ENCODE measurements at regions not wholly inside any gene's neighbourhood (a gene's known extent, or its start where the extent isn't known, plus 50 kb on each side); places are given as distances from the start of the nearest gene placed in this dataset.

DNA sequence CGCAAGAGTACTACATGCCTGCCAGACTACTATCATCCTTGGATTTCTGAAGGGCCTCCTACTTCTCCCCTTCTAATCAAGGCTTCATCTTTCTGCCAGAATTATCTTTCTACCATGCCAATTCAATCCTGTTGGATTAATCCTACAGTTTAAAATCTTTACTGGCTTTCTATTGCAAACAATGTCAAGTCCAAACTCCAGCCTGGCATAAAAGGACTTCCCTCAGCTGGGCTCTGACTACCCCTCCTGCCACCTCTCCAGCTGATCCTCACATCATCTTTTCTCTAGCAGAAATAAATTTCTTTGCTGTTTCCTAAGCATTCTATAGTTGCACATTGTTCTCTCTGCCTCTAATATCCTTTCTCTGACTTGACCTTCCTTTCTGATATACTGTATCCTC is 119.7 kb upstream of the RAD23B start:
- no peak for DNase-seq (ENCODE audit: low read depth)

DNA sequence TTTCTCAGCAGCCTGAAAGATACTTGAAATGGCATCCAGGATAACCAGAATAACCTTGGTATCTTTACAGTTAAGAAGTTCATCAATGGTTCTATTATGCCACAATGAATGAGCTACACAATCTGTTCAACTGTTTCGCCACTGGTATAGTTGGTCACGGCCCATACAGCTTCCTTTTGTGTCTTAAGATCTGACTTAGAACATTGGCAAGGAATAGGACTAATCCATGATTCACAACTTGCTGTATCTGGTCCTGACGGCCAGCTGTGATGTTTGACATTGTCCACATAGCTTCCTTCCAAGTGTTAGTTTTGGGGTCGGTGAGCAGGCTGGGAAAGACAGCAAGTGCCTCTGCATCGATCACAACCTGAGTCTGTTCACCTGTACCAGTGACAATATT is 113.3 kb upstream of the RAD23B start:
- DNase-seq (ENCODE audit: low read depth), result no peak

DNA sequence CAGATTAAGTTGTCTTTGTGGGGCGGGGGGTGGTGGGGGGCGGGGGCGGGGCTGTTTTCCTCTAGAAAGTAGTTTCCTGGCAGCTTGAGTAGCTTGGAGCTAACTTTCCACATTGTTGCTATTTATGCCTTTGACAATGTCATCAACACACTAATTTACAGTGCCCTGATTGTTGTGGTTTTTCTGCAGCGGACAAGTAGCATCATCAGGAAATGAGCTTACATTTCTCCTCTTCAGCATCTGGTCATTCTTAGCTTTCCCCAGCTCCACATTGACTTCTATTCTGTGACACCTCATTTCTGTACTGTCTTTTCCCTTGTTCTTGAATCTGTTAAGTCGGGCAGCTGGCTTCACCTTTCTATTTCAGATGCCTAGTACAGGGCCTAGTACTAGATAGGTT is 112.3 kb upstream of the RAD23B start:
- DNase-seq (ENCODE audit: low read depth), result no peak

DNA sequence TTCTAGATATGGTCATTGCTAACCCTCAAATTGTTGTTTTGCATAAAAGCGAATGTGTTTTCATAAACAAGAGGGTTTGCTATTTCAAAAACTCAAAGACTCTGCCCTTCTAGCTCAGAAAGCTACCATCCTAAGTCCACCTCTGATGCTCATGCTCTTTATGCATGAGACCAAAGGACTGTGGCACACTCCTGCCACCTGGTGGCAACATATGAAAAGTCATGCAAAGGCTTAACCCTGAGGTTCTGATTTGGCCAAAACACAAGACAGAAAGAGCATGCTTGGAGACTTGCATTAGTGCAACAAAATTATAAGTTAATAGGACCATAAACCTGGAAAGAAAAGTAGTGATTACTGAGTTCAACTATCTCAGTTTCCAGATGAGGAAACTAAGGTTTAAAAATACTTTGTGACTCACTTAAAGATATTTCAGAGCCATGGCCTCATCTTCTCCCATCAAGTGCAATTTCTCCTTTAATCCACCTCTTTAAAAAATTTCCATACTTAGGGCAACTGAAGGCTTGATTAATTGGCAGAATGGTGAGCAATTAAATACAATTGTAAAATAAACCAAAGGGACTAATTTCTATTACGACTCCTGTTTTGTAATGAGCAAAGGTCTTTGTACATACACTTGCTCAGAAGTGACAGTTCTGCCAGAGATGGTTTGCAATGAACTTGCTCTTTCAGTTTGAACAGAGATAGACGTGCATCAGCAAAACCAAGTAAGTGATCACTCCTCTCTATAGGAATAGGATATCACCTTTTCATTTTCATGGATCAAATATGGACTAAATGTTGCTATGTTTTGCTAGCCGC is 110.7 kb upstream of the RAD23B start:
- peak; percentile 71 for DNase-seq (ENCODE audit: low read depth)

DNA sequence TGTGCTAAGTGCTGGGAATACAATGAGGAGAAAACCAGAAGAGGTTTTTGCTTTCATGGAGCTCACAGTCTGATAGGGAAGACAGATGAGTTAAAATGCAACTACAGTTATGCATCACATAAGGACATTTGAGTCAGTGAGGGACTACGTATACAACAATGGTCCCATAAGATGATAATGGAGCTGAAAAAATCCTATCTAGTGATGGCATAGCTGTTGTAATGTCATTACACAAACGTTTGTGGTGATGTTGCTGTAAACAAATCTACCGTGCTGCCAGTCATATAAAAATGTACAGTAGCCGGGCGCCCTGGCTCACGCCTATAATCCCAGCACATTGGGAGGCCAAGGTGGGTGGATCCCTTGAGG is 110.1 kb upstream of the RAD23B start:
- DNase-seq (ENCODE audit: low read depth), result peak; percentile 14

DNA sequence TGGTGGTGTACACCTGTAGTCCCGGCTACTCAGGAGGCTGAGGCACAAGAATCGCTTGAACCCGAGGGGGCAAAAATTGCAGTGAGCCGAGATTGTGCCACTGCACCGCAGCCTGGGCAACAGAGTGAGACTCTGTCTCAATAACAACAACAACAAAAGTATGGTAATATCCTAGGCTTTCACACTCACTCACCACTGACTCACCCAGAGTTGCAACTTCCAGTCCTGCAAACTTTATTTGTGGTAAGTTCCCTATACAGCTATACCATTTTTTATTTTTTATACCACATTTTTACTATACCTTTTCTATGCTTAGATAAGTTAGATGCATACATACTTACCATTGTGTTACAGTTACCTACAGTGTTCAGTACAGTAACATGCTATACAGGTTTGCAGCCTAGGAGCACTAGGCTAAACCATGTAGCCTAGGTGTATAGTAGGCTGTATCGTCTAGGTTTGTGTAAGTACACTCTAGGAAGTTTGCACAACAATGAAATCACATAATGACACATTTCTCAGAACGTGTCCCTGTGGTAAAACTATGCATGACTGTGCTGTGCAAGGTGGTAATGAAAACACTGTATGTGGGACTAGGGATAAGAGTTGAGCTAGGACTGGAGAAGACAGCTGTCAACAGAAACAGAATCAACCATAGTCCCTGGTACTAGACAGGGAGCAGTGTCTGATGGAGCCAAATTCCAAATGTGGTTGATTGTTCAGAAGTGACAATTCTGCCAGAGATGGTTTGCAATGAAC is 109.5 kb upstream of the RAD23B start:
- no peak for DNase-seq (ENCODE audit: low read depth)

DNA sequence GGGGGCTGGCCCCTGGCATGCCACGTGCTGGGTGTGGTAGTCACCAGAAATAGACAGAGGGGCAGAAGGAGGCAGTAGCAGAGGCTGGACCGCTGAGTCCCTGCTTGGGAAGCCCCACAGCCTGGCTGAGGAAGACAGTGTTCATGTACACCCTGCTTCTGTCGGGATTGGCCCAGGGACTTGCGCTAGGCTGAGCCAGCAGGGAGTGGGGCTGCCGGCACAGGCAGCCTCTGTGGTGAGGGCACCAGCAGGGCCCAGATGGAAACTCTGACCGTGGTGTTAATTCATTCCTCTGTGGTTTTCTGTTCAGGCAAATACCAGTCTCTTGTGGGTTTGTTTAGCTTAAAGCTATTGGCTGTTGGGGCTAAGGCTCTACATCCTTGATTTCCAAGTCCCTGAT is 108.6 kb upstream of the RAD23B start:
- peak; percentile 83 for DNase-seq (ENCODE audit: low read depth)

DNA sequence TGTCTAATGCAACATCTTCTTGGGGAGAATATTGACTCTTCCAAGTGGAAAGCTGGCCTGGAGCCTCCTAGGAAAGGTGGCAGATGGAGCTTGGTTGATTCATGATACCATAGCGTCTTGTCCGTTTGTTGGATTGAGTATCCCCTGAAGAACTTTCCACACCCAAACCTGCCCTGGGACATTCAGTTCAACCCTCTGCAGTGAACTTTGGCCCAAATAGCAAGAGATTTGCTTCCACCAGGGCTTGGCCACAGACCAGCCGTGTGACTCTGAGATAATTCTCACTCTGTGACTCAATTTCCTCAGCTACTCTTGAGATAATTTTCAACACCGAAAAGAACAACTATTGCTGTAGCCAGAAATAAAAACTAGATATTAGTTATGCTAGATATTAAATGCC is 108.0 kb upstream of the RAD23B start:
- peak; percentile 74 for DNase-seq (ENCODE audit: low read depth)

DNA sequence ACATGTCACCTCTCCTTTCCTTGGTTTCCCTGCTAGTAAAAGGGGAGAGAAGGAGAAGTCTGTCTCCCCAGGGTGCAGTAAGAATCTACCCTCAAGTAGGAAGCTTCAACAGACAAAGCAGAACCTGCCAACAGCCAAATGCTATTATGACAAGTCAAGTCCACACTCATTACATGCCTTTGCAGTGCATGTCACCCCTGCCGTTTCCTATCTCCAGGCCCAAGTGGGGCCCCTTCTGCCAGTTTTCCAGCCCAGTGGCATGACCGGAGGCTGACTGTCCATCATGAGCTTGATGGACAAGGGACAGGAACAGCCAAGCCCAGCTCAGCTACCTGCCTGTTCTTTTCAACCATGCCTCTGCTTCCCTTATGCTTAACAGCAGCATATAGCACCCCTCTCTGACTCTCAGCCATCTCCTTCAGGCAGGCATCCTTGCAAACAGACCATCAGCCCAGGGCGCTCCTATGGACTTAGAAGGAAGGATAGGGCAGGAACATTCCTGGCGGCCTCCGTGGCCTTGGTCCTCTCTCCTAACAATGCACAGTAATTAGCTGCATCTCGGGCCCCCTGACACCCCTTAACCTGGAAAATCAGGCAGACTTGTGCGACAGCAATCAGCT is 107.2 kb upstream of the RAD23B start:
- no peak for DNase-seq (ENCODE audit: low read depth)

DNA sequence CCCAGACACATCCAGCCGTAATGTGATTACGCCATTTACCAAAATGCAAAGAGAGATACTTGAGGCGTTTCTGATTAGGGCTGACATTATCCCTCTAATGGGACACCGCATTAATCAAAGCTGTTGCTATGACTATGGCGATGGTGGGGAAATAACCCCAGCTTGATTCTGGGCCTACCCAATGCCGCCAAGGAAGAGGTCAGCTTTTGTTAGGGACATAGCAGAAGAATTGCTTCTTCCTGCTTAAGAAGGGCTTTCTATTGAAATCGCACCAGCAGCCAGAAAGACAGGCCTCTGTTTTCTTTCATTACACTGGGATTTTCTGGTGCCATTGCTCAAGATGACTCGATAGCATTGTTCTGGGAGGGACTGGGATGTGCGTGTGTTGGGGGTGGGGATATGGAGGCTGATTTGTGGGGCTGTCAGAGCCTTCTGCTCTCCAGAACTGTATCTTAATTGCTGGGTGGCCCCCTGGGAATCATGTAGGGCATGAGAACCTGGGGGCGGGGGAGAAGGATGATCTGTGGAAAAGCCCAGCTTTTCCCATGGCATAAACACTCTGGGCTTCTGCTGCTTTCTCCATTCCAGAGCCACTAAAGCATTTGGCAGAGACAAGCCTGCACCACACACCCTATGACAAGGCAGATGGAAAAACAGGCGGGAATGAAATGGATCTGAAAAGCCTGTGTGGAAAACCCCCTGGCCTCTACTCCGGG is 106.5 kb upstream of the RAD23B start:
- DNase-seq (ENCODE audit: low read depth), result peak; percentile 80

DNA sequence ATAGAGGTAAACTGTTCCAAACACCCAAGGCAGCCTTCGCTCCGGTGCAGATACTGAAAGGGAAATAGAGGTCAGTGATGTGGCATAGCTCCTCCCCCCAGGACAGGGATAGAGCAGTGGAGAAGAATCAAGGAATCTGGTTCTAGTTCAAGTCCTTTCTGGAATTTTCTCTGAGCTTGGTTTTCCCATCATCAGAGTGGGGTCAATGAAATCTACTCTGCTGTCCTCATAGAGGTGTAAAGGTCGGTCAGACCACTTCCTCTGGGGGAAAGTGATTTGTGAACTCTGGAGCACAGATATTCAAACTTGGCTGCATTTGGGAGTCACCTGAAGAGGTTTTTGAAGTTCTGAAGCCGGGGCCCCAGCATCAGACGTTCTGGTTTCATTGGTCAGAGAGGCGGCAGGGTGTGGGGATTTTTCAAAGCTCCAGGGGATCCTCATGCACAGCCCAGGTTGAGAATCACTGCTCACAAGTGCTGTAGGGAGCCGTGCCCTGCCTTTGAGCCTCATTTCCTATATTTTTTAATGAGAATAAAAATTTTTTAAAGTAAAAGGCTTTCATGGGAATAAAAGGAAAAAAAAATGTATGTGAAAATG is 105.7 kb upstream of the RAD23B start:
- no peak for DNase-seq (ENCODE audit: low read depth)

DNA sequence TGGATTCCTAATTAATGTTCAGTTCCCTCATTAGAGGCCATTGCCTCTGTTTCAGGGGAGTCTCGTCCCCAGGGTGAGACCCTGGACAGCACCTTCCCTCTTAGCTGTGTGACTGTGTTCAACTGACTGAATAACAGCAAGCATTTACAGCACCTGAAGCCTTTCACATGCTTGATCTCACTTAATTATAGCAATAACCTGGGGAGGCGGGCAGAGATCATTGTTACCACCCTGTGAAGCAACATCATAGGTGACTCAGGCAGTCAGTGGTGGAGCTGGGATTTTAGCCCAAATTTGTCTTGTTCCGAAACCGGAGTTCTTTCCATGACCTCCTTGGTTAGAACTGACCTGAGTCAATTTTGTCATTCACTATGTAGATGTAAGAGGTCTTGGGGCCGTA is 105.2 kb upstream of the RAD23B start:
- DNase-seq (ENCODE audit: low read depth), result no peak

DNA sequence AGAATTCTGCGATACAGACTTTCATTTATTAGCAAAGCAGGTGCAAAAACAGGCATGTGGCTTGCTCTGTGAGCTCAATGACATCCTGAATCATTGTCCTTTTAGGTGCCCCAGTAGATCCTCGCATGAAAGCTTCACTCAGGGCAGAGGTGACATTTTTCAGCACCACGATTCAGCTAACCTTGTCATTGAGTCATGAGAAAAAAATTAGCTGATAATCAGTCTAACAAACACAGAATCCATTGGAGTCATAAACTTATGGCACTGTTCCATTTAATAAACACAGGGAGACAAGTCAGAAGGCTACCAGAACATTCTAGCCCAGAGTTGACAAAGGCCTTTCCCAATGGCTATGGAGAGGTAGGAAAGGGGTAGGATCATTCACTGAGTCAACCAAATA is 104.8 kb upstream of the RAD23B start:
- peak; percentile 13 for DNase-seq (ENCODE audit: low read depth)

DNA sequence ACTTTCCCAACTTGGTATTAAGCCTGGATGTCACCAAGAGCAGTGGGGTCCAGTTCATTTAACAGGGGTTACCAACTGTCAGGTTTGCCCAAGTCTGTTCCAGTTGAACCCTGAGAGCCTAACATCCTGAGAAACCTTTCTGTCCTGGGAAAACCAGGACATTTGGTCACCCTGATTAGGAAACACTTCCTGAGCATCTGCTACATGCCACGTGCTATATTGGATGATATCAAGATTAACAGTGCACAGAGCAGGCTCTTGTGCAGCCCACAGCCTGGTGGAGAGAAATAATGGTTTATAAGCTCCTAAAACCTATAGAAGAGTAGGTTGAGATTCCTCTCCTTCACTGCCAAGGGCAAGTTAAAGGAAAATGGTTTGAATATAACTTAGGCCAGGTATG is 102.9 kb upstream of the RAD23B start:
- DNase-seq (ENCODE audit: low read depth), result peak; percentile 13

DNA sequence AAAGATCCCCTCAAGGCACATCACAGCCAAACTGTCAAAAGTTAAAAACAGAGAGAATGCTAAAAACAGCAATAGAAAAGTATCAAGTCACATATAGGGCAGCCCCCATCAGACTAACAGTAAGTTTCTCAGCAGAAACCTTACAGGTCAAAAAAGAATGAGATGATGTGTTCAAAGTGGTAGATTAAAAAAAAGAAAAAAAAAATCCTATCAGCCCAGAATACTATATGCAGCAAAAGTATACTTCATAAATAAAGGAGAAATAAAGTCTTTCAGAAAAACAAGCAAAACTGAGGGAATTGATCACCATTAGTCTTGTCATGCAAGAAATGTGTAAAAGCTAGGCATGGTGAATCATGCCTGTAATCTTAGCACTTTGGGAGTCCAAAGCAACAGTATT is 99.9 kb upstream of the RAD23B start:
- no peak for DNase-seq (ENCODE audit: low read depth)

DNA sequence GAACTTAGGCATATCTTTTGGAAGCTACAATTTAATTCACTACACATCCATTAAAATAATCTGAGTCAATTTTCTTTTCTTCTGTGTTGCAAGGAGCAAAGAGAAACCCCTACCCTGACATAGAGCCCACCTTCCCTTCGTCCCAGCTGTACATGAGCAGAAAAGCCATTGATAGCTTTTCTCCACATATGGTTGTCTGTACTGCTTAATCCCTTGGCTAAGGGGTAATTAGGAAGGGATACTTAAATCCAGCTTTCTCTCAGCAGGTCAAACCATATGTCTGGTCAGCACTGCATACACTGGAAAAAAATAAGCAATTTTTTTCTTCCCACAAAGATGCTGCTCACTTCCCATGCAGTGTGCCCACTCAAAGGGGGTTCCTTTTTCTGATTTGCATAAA is 94.7 kb upstream of the RAD23B start:
- no peak for DNase-seq (ENCODE audit: low read depth)

DNA sequence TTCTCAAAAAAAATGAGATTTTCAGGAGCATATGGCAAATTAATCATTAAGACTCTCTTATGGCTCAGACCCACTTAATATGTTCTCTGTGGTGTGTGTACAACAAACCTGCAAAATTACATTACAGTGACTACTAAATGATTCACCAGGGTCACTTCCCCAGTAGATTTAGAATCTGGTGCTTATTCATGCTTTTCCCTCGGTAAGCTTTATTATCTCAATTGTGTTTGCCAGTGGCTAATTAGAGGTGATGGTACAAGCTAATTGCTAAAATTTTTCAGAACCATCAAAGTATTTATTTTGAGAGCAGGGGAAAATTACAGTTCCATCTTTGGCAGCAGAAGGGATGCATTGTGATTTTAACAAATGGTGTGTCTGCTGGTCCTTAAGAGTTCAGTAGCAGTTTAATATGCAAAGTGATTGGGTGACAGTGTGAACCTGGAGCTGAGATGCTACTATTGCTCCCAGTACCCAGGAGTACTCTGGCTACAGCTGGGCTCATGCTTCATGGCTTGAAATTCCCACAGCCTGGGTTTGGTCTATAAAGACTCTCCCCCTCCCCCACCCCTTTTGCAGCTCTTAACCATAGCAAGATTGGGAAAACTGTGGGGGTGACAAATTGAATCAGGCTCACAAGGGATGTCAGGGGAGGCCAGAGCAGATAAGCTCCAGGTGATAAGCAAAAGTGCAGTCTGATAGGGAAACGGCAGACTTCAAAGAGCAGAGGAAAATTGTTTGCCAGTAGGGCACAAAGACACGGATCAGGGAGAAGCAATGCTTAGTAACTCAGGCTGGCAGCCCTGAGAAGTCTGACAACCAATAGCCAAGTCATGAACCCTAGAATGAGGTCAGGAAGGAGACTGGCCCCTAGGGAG is 92.8 kb upstream of the RAD23B start:
- DNase-seq (ENCODE audit: low read depth), result peak; percentile 78

DNA sequence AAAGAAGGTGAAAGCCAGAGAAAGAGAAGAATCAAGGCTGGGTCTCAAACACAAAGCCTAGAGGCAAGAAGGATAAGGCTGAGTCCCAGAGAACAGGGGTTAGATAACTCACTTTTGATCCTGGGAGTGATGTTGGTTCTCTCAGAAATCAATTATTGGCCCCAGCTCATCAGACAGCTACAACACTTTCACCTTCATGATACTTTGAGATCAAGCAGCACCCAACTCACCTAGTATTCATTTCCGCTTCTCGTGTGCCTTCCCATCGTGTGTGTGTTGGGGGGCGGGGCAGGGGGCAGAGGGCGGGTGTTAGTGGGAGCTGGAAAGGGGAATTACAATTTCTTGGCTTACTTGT is 92.2 kb upstream of the RAD23B start:
- no peak for DNase-seq (ENCODE audit: low read depth)

DNA sequence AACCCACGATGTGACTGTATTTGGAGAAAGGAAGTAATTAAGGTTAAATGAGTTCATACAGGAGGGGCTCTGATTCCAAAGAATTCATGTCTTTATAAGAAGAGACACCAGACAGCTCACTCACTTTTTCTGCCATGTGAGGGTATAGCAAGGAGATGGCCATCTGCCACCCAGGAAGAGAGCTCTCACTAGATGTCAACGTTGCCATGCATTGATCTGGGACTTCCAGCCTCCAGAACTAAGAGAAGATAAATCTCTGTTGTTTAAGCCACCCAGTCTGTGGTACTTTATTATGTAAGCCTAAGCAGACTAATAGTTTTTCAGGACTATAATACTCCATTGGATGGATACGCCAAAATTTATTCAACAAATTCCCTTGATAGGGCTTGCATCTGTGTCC is 89.8 kb upstream of the RAD23B start:
- no peak for DNase-seq (ENCODE audit: low read depth)

DNA sequence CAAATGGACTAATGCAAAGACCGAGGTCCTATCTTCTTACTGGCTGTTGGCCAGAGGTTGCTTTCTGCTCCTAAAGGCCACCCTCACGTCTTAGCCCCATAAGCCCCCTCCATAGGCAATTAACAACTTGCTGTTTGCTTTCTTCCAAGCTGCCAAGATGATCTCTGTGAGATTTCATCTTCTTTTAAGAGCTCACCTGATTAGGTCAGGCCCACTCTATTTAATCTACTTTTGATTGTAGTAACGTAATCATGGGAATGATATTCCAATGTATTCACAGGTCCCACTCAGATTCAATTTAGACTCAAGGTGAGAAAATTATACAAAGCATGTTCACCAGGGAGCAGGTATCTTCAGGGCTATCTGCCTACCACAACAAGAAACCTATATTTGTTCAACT is 84.4 kb upstream of the RAD23B start:
- DNase-seq (ENCODE audit: low read depth), result no peak

DNA sequence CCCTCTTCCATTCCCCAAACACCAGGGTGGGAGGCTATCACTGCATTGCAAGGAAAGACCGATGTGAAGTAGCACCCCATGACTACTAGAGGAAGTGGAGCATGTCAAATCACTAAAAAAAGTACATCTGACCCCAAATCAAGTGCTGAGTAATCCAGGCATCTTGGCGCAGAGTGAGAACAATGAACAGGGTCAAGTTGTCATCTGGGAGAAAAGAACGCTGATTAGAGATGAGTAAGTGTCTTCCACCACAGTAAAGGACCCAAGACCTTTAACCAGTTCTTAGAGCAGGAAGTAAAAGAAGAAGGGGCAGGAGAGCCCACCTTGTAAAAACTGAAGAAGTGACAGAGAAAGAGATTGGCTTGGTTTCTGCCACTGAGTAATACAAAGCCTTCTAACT is 75.0 kb upstream of the RAD23B start:
- DNase-seq (ENCODE audit: low read depth), result peak; percentile 68
